GM18858 (cell line): ENCODE measurements at regions not wholly inside any gene's neighbourhood (a gene's known extent, or its start where the extent isn't known, plus 50 kb on each side); places are given as distances from the start of the nearest gene placed in this dataset.
A peak's percentile ranks its signal among the peaks of the same experiment; 100 is the strongest.
"Not testable (repeated sequence)": the region's sequence is repeated elsewhere in the genome, so short reads cannot be mapped to it uniquely, and the experiment has no call there.

Experiments used
- ATAC-seq: cut with Tn5 transposase; IDR thresholded peaks from one replicate; pipeline ENCODE4 v1.9.1; 2021; ENCODE audit not compliant: unreplicated experiment

DNA sequence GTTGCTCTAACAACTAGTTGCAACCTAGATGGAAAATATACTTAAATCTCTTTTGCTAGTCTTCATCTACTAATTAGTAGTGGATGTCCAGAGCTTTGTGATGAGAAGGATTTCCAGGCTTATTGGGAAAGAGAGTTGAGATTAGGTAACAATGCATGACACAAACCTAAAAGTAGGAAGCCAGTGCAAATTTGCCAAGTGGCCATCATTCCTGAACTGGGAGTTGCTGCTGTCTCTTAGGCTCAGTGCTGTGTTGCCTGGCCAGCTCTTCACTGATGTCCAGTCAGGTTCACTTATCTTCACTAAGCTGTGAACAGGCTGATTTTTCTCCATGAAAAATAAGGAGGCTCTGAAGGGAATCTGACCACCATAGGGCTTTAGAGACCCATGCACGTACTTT, 105.6 kb upstream of the AMOT start:
- ATAC-seq, result no peak

GRCh38 chrX:112945826-112946225, 105.2 kb upstream of the AMOT start:
- no peak for ATAC-seq

GRCh38 chrX:112941209-112941837, 100.7 kb upstream of the AMOT start:
- peak; percentile 85 for ATAC-seq

GRCh38 chrX:112935029-112935428, 94.4 kb upstream of the AMOT start:
- peak; percentile 66 for ATAC-seq

DNA sequence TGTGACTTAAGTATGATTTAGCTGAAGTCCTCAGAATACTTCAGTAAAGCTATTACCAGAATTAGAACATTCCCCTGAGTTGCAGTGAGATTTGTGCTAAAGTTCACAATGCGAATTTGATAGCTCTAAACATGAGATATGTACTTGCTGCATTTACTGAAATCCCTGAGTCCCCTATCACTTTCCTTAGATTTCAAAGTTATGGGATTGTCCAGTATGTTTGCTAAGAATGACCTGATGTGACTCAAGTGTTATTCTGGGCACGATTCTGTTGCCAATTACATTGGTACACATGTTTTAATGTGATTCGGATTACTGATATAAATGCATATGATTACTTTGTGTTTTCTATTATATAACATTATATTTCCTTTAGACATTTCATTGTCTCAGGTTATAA, 91.3 kb upstream of the AMOT start:
- ATAC-seq, result no peak

- ATAC-seq, result no peak
Measured at GRCh38 chrX:112931478-112931877, 90.8 kb upstream of the AMOT start.

DNA sequence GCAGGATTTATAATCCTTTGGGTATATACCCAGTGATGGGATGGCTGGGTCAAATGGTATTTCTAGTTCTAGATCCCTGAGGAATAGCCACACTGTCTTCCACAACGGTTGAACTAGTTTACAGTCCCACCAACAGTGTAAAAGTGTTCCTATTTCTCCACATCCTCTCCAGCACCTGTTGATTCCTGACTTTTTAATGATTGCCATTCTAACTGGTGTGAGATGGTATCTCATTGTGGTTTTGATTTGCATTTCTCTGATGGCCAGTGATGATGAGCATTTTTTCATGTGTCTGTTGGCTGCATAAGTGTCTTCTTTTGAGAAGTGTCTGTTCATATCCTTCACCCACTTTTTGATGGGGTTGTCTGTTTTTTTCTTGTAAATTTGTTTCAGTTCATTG, 82.8 kb upstream of the AMOT start:
- ATAC-seq, result not testable (repeated sequence)

- ATAC-seq, result no peak
Measured at GRCh38 chrX:112913807-112914206, 73.2 kb upstream of the AMOT start.

DNA sequence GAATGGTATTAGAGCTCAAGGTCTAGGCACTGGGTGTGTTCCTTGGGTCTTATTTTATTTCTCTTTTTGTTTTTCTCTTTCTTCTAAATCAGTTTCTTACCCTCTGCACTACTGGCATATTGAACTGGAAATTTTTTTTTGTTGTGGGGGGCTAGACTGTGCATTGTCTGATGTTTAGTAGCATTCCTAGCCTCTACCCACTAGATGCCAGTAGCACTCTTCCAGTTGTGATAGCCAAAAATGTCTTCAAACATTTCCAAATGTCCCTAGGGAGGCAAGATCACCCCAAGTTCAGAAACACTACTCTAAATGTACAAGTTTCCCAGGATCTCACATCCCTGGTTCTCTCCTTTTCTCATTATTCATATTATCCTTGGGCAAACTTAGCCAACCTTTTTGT, 69.8 kb upstream of the AMOT start:
- no peak for ATAC-seq

- no peak for ATAC-seq
Measured at GRCh38 chrX:112901869-112902725, 61.5 kb upstream of the AMOT start.

GRCh38 chrX:112896051-112896450, 55.4 kb upstream of the AMOT start:
- no peak for ATAC-seq
